HG02610 (cell line): ENCODE measurements at regions not wholly inside any gene's neighbourhood (a gene's known extent, or its start where the extent isn't known, plus 50 kb on each side); places are given as distances from the start of the nearest gene placed in this dataset.
"Not testable (repeated sequence)": the region's sequence is repeated elsewhere in the genome, so short reads cannot be mapped to it uniquely, and the experiment has no call there.

Source experiments
- ATAC-seq: cut with Tn5 transposase; IDR thresholded peaks from one replicate; pipeline ENCODE4 v1.9.1; 2021; ENCODE audit warnings: mild to moderate bottlenecking, moderate library complexity; ENCODE audit not compliant: unreplicated experiment

DNA sequence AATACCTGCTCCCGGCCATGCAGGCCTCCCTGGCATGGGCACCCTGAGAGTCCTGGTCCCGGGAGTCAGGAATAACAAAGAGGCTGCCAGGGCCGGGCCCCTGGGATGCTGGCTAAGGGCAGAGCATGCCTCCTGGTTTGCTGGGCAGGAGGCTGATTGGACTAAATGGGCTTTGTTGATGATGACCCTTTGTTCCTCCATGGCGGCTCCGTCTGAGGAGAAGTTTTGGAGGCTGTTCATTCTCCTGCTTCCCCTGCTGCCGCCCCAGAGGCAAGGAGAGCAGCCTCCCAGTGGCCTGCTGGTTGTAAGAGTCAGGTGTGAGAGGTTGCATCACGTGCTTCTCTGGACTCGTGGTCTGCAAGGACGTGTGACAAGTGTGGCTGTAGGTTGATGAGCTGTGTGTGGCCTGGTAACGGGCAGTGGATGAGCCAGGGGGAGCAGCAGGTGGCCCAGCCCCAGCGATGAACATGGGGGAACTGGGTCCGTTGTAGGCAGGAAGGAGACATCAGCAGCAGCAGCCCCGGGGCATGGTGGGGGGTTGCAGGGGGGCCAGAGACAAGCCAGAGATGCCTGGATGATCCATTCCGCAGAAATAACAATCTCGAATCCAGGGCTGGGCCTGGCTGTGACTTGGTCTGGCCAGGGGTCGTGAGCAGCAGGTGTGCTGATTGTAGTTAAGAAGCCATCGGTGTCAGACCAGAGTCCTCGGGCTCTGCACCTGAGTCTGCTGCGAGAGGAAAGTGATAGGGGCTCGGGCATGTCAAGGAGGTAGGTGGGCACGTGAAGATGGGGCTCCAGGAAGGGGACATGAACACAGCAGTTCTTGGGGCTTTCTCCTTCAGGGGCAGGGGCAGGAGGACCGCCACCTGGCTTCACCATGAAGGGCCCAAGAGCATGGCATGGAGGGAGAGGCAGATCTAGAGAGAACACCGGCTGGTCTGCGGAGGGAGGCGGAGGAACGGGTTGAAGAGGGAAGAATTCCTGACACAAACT lies 101.4 kb downstream of the TNFRSF13B start:
- ATAC-seq, result no peak

GRCh38 chr17:16869531-16870252 lies 102.2 kb downstream of the TNFRSF13B start:
- not testable (repeated sequence) for ATAC-seq

DNA sequence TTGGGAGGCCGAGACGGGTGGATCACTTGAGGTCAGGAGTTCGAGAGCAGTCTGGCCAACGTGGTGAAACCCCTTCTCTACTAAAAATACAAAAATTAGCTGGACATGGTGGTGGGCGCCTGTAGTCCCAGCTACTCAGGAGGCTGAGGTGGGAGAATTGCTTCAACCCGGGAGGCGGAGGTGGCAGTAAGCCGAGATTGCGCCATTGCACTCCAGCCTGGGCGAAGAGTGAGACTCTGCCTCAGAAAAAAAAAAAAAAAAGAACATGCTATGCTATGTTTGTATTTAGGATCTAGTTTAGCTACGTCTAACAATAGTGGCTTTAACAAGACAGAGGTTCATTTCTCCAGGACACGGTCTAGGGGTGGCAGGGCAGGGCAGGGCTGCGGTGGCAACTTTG lies 103.3 kb downstream of the TNFRSF13B start:
- ATAC-seq, result not testable (repeated sequence)

DNA sequence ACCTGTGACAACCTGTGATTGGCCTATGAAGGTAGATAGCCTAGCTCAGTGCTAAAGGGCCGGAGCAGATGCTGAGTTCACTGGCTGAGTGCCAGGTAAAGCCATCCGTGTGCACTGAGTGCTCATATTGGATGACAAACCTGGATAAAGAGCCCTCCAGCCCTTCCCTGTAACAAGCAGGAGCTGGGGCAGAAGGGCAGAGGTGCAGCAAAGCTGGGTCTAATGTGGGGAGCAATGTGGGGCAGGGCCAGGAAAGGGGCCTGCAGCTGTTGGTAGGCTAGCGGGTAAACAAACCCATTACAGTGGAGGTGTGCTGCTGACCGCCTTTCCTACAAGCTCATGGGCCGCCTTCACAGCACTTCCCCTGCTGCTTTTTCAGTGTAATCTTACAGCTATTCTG lies 104.4 kb downstream of the TNFRSF13B start:
- not testable (repeated sequence) for ATAC-seq

DNA sequence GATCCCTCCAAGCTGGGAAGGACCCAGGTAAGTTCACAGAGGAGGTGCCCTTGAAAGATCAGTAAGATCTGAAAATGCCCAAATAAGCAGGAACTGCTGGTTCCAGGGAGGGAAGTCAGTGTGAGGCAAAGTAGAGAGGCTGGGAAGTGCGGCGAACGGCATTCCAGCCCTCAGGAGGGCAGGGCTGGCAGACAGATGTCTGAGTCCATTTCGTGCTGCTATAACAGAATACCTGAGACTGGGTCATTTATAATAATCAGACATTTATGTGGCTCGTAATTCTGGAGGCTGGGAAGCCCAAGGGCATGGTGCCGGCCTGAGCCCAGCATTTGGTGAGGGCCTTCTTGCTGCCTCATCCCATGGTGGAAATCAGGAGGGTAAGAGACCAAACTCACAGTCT lies 105.1 kb downstream of the TNFRSF13B start:
- ATAC-seq, result not testable (repeated sequence)

DNA sequence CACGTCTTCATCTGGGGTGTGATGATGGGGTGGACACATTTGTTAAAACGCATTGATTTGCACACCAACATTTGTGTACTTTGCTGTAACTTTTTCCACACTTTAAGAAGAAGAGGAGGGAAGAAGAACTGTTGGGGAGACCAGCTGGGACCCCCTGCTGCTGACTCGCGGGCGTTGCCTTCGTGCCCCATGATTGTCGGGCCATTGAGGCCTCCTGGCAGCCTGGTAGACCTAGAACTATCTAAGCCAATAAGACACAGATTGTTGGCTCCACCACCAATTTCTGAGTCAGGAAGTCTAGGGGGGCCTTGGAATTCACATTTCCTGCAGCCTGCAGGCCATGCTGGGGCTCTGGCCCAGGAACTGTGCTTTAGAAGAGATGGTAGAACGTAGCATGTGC lies 105.5 kb downstream of the TNFRSF13B start:
- no peak for ATAC-seq

- ATAC-seq, result not testable (repeated sequence)
These were observed 106.2 kb downstream of the TNFRSF13B start for GRCh38 chr17:16865704-16866103.

GRCh38 chr17:16865077-16865613 lies 106.8 kb downstream of the TNFRSF13B start:
- not testable (repeated sequence) for ATAC-seq

DNA sequence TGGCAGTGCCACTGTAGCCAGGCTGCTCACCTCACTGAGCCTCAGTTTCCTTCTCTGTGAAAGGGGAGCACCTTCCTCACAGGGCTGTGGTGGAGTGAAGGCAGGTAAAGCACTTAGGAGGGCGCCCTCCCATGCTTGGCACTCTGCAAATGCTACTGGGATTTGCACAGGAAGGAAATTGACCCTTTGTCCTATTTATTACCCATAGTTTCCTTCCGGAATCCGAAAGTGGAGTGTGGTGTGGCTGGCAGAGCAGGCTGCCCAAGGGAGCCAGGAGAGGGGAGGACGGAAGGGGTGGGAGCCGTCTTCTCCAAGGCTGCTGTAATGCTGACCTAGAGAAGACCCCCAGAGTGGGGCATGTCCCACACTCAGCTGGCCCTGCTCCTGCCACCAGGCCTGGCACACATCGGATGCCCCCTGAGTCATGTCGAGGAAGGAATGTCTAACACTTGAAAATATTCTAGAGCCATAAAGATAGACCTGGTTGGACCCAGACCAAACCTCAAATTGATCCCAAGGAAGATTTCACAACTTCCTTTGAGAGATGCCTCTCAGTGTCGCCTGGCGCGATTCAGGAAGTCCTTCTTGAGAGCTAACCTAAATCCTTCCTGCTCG lies 107.3 kb downstream of the TNFRSF13B start:
- not testable (repeated sequence) for ATAC-seq

DNA sequence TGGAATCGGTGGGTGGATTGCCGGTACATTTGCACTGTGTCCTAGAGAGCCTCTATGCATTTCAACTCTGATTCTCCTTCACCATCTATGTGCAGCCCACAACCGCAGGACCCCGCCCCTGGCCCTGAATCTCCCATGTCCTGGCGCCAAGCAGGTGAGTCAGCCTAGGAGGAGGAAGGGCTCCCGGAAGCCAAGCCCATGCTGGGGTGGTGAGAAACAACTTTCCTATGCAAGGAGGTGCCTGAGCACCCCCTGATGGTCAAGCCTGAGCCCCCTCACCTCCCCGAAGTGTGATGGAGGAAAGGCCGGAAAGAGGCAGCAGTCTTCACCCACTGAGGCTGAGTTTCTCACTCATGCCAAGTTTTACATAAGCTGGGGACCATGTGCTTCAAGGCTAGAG lies 110.8 kb downstream of the TNFRSF13B start:
- ATAC-seq, result not testable (repeated sequence)

DNA sequence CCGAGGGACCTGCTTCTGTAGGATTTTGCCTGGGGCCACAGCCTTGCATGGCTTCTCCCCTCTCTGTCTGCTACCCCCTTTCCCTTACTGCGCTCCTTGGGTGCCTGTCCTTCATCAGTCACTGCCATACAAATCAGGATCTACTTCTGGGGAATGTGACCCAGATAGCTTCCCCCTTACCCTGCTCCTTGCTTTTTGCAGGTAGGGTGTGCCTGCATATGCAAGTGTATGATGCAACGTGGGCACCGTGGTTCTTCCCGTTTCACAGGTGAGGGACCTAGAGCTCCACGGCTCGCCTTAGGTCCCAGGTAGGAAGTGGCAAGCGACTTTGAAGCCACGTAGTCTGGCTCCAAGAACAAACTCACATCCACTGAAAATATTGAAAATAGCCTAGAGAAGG lies 111.5 kb downstream of the TNFRSF13B start:
- ATAC-seq, result not testable (repeated sequence)

GRCh38 chr17:16859515-16859914 lies 112.4 kb downstream of the TNFRSF13B start:
- not testable (repeated sequence) for ATAC-seq

GRCh38 chr17:16857746-16858145 lies 114.2 kb downstream of the TNFRSF13B start:
- not testable (repeated sequence) for ATAC-seq

- not testable (repeated sequence) for ATAC-seq
These were observed 115.1 kb downstream of the TNFRSF13B start for GRCh38 chr17:16856846-16857245.

GRCh38 chr17:16856171-16856570 lies 115.7 kb downstream of the TNFRSF13B start:
- ATAC-seq, result not testable (repeated sequence)

GRCh38 chr17:16854636-16855035 lies 117.3 kb downstream of the TNFRSF13B start:
- not testable (repeated sequence) for ATAC-seq

GRCh38 chr17:16853661-16854320 lies 118.1 kb downstream of the TNFRSF13B start:
- no peak for ATAC-seq

- ATAC-seq, result not testable (repeated sequence)
These were observed 122.1 kb downstream of the TNFRSF13B start for GRCh38 chr17:16849861-16850260.

DNA sequence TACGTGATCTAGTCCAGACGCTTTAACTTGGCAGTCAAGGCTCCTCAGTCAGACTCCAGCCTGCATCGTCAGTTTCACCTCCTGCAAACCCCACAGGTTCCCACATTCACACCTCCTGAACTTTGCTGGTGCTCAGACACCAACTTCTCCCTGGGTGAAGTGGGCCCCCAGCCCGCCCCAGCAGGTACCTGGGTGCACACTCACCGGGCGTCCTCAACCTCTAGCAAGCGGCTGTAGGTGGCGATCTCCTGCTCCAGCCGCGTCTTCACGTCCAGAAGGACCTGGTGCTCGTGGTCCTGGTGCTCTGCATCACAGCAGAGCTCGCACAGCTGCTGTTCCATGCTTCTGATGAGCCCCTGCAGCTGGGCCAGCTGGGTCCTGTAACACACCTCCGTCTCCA lies 122.9 kb downstream of the TNFRSF13B start:
- not testable (repeated sequence) for ATAC-seq

GRCh38 chr17:16845098-16845497 lies 126.8 kb downstream of the TNFRSF13B start:
- ATAC-seq, result not testable (repeated sequence)
